ENCODE measurements at regions not wholly inside any gene's neighbourhood (a gene's known extent, or its start where the extent isn't known, plus 50 kb on each side); places are given as distances from the start of the nearest gene placed in this dataset.

DNA sequence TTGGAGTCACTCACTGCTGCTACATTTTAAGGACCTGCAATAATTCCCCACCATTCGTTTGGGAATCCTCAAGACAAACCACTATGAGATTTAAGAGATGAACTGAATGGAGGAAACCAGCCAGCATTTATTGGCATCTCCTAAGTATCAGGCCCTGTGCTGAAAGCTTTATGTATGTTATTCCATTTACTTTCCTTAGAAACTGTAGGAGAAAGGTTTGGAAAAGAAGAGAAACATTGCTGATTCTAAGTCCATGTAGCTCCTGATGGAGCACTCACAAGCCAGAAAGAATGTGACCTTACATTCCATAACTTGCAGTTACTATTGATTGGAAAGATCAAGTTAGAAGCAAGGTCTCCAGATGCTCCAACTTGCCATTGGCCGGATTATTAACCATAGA is 267.4 kb downstream of the GAS1 start:
- DNase-seq, result no peak

GRCh38 chr9:86676396-86676795 is 270.9 kb downstream of the GAS1 start:
- no peak for DNase-seq

DNA sequence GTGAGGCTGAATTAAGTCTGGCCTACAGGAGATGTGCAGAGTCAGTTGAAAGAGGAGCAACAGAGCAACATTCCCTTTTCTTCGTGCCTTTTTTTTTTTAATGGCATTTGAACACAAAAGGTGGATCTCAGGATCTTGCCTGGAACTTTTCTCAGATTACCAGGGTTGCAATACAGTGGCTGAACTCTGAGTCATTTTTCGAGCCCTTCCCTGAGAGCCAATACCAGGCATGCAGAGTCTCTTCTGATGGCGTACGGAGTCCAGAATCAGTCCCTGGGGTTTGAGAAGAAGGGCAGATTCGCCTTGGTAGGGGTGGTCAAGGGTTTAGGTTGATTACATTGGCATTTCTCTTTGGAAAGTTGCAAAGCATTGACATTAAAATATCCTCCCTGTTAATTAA is 271.5 kb downstream of the GAS1 start:
- no peak for DNase-seq

GRCh38 chr9:86674487-86674886 is 272.8 kb downstream of the GAS1 start:
- no peak for DNase-seq

DNA sequence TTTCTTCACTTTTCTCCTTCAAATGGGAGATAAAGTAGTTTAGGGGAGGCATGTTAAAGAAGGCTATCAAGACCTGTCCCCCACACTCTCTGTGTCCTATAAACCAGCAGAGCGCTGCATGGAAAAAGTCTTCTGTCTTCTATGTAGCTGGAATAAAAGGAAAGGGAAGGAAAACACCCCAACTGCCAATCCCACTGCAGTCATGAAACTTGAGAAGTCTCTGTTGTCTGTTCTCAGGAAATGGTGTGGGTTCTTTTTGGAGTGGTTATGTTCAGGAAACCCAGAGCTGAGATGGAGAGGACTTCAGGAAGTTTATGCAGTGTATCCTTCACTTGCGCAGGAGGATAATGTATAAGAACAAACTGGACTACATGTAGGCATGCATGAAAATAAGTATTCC is 274.3 kb downstream of the GAS1 start:
- no peak for DNase-seq

GRCh38 chr9:86672301-86672700 is 275.0 kb downstream of the GAS1 start:
- DNase-seq, result no peak

DNA sequence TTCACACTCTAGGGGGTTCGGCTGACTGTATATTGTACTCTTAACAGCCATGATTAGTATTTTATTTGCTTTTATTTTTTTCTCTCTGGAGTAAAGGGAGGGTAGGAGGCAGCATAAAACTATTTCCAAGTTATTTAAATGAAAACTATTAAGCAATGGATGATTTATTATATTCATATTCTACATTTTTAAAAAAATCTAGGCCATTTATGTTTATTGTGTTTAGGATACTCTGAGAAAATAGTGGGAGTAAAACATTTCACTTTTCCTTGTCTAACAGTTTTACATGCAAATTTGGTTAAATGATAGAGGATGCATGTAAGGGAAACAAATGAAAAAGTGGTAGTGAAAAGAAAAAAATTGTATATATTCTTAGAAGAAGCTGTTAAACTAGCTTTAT is 276.3 kb downstream of the GAS1 start:
- DNase-seq, result no peak

DNA sequence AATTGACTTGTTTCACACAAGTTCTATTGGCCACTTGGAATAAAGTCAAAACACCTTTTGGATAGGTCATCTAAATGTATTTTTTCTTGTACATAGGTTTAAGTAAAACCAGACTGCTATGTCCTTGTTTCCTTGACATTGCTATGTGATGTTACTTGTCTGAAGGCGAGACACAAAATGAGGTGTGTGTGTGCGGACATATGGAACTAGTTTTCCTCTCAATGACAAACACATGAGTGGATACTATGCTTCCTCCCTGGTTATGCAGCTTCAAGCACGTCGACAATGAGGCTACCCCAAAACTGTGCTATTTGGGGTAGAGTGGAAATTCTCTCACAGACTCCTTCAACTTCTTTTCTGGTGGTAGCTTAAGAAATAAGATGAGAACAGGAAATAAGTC is 276.8 kb downstream of the GAS1 start:
- DNase-seq, result no peak

DNA sequence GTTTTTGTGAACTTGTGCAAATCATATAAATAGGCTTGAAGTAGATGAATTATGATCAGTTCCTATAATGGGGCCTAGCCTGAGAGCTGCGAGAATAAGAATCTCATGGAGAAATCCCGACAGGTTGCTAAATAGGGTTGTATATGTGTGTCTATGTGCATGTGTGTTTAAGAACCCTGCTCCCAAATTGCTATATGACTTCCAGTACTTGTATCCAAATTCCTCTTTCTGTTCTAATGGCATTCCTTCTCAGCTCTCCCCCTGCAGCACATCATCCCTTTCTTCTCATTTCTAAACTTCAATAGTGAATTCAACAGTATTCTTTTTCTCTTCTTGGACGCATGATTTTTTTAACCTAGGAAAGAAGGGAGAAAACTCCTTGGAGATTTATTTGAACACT is 277.2 kb downstream of the GAS1 start:
- no peak for DNase-seq

GRCh38 chr9:86669422-86669821 is 277.9 kb downstream of the GAS1 start:
- no peak for DNase-seq

DNA sequence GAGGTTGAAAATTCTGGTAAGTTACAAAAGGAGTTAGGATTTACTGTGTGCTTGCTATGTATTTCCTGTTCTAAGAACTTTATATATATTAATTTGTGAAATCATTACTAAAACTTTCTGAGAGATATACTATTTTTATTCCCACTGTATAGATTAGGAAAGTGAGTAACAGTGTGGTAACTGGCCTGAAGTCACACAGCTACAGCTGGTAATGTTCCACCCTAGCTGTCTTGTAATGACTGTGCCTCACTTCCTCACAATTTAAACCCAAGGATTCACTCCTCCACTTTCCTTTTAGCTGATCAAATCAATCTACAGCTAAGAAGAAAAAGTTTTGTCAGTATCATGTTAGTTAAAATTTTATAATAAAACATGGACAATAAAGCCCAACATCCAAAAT is 278.8 kb downstream of the GAS1 start:
- DNase-seq, result no peak

DNA sequence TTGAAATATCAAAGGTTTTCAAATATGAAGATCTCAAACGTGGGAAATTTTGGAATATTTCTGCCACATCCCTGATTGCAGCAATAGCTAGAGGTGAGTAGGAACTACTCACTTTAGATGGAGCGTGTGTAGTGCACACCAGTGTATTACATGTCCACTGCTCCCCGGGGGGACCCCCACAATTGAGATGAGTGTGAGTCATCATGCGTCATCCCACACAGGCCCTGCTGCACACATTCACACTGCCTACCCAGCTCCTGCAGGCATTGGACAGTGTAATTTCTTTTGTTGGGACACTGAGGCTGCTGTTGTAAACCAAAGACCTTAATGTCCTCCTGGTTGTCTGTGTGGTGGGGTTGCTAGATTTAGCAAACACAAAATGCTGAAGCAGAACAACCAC is 280.0 kb downstream of the GAS1 start:
- DNase-seq, result no peak

DNA sequence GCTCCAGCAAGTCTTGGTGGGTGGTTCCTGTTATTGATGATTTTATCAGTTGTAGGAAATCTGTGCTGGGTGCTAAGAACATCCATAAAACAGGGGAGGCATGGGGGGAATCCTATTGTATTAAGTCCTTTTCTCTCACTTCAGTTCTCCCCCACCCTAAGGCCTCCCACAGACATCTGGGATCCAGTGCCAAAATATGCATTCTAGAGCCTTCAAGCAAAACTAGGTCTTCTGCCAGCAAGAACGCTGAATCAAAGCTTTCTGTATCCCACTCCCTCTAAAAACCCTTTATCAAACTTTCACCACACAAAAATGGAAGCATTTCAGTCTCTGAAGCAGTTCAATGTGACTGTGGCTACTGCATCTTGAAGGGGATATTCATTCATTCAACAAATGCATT is 281.9 kb downstream of the GAS1 start:
- no peak for DNase-seq

DNA sequence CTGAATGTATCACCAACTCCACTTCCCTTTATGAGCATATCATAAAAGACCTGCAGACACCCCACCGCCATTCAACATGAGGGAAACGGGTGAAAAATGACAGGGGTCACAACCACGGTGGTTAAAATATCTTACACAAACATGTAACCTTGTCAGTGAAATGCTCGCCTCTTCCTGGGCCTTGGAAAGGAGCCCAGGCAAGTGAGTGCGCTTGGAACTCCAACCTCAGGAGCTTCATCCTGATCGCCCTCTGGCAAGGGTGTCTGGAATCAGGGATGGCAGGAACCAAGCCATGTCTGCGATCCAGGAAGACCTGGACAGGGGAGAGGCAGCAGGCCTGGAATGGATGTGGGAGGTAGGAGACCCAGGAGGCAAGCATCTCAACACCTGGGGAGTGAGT is 282.7 kb downstream of the GAS1 start:
- no peak for DNase-seq

GRCh38 chr9:86663905-86664304 is 283.4 kb downstream of the GAS1 start:
- DNase-seq, result no peak

DNA sequence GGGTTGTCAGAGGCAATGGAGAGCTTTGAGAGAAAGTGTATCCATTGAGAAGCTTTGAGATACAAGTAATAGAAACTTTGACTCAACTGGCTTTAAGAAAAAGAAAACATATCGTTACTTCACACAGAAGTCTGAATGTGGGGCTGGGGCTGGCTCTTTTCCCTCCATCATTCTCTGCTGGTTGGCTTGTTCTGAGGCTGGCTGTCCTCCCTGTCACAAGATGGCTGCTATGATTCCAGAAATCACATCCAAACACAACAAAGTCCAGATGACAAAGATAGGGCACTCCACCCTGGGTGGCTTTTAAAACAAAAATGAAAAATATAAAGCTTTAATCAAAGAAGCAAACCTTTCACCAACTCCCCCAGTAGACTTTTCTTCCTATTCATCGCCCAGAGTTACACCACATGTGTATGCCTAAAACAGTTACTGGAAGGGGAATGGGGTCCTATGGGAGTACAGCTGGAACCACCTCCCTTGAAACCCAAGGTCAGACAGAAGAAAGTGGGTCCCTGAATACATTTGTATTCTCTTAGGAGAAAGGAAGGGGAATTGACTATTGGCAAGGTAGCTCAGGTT is 284.3 kb downstream of the GAS1 start:
- DNase-seq, result no peak

- no peak for DNase-seq
These were observed 287.0 kb downstream of the GAS1 start for GRCh38 chr9:86660146-86660943.

DNA sequence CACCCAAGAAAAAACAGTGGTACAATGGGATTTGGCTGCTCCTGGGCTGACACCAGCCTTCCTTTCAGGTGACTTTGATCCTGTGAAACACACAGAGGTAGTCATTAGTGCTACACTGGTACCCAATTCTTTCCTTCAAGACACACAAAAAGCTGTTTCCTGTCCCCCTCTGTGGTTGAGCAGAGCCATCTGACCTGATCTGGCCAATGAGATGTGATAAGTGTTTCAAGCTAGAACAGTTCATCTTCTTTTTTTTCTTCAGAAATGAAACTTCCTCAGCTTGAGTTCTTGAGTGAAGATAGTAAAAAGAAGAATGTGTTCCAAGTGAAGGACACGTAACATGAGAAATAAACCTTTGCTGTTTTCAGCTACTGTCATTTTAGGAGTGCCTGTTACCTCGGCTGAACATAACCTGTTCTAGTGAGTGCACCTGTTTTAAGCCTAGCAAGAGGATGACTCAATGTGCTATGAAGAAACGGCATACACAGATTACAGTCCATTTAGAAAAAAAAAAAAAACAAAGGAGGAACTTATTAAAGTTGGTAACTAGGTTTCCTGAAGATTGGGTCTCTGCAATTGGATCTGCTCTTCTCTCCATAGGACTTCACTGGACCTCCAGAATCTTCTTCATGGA is 287.8 kb downstream of the GAS1 start:
- DNase-seq, result no peak

GRCh38 chr9:86655147-86655546 is 292.2 kb downstream of the GAS1 start:
- no peak for DNase-seq

DNA sequence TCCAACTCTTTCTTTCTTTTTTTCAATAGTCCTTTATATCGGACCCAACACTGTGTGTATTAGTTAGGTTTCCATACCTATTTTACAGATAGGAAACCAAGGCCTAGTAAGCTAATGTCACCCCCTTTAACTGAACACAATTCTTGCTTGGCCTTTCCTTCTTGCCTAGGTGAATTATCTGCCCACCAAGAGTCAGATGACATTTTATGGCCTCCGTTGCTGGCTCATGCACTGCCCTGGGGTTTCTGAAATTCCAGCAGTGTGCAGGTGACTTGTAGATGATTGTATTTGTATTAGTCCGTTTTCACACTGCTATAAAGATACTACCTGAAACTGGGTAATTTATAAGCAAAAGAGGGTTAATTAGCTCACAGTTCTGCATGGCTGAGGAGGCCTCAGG is 293.8 kb downstream of the GAS1 start:
- DNase-seq, result no peak

DNA sequence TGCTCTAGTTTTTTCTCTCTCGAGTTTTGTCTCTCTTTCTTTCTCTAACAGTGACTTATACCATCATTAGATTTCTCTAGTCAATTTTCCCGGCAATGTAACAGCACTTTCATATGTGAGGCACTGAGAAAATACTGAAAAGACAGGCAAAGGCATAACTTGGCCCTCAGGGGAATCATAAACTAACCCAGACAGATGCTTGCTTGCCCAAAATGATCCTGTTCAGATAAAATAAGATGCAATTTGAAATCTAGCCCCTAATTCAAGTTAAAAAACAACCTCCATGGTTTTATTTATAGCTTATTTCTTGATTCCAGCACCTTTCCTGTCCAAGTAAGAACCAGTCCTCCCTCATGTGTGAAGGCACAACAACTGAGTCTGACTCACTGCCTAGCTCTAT is 294.6 kb downstream of the GAS1 start:
- no peak for DNase-seq

DNA sequence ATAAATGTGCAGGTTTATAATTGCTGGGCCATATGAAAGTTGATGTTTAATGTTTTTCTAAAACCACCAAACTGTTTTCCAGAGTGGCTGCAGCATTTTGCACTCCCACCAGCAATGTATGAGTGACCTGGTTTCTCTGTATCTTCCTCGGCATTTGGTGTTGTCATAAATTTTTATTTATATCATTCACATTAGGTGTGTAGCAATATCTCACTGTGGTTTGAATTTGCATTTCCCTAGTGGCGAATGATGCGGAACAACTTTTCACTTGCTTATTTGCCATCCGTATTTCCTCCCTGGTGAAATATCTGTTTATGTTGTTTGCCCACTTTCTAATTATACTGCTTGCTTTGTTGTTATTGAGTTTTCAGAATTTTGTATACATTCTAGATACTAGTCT is 295.7 kb upstream of the TUT7 start:
- no peak for DNase-seq

GRCh38 chr9:86648828-86649170 is 294.6 kb upstream of the TUT7 start:
- DNase-seq, result no peak

DNA sequence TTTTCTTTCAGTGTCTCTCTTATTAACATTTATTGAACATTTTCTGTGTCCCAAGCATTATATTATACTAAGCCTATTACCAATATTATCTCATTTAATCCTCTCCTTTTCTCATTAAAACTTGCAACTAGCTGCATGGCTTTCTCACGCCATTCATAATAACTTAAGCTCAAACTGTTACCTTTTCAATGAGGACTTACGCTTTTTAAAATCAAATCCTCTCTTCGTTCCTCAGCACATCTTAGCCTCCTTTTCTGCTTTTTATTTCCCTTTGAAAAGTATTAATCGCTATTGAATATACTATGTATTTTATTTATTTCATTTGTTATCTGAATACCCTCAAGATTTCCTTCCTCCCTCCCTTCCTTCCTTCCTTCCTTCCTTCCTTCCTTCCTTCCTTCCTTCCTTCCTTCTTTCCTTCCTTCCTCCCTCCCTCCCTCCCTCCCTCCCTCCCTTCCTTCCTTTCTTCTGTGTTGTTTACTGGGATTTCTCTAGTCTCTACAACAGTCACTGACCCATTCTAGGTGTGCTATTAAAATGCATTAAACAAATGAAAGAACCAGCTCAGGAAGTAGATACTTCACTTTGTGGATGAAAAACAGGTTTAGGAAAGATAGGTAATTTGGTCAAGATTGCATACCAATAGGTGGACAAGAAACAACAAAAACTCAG is 294.1 kb upstream of the TUT7 start:
- DNase-seq, result no peak

Data from hippocampal formation (tissue), 2 donors.